ENCODE measurements at regions not wholly inside any gene's neighbourhood (a gene's known extent, or its start where the extent isn't known, plus 50 kb on each side); places are given as distances from the start of the nearest gene placed in this dataset.

DNA sequence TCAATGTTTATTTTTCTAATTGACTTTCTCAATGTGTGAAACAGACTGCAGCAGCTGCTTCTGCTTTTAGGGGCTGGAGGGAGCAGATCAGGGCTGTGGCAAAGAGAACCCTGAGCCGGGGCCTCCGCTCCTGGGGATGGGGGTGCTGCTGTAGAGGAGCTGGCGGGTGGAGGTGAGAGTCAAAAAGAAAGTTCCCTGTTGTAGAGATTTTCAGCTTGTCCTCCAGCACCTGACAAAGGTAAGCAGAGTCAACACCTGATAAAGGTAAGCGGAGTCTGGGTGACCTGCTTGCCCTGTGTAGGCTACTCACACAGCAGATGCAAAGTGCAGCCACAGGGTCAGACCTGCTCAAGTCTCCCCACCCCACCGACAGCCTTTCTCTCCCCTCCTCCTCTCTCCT lies 252.4 kb upstream of the IRX1 start:
- TF ChIP-seq, protein P1, sequence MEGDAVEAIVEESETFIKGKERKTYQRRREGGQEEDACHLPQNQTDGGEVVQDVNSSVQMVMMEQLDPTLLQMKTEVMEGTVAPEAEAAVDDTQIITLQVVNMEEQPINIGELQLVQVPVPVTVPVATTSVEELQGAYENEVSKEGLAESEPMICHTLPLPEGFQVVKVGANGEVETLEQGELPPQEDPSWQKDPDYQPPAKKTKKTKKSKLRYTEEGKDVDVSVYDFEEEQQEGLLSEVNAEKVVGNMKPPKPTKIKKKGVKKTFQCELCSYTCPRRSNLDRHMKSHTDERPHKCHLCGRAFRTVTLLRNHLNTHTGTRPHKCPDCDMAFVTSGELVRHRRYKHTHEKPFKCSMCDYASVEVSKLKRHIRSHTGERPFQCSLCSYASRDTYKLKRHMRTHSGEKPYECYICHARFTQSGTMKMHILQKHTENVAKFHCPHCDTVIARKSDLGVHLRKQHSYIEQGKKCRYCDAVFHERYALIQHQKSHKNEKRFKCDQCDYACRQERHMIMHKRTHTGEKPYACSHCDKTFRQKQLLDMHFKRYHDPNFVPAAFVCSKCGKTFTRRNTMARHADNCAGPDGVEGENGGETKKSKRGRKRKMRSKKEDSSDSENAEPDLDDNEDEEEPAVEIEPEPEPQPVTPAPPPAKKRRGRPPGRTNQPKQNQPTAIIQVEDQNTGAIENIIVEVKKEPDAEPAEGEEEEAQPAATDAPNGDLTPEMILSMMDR (IDR thresholded peaks at IDR 0.05): no peak
- TF ChIP-seq POLR2A (IDR thresholded peaks at IDR 0.05): no peak

All from lower leg skin (tissue), 3 donors.